Erythroblast (primary cell): ENCODE measurements at regions not wholly inside any gene's neighbourhood (a gene's known extent, or its start where the extent isn't known, plus 50 kb on each side); places are given as distances from the start of the nearest gene placed in this dataset.

Experiments
- GATA1 ChIP-seq: IDR thresholded peaks from 2 replicates; pipeline ENCODE4 v1.6.1; 2011; ENCODE audit warnings: low read depth, mild to moderate bottlenecking, control low read depth, low read length, moderate library complexity
- POLR2A ChIP-seq: IDR thresholded peaks from 2 replicates; pipeline ENCODE4 v1.6.1; 2011; ENCODE audit warnings: mild to moderate bottlenecking, low read length

DNA sequence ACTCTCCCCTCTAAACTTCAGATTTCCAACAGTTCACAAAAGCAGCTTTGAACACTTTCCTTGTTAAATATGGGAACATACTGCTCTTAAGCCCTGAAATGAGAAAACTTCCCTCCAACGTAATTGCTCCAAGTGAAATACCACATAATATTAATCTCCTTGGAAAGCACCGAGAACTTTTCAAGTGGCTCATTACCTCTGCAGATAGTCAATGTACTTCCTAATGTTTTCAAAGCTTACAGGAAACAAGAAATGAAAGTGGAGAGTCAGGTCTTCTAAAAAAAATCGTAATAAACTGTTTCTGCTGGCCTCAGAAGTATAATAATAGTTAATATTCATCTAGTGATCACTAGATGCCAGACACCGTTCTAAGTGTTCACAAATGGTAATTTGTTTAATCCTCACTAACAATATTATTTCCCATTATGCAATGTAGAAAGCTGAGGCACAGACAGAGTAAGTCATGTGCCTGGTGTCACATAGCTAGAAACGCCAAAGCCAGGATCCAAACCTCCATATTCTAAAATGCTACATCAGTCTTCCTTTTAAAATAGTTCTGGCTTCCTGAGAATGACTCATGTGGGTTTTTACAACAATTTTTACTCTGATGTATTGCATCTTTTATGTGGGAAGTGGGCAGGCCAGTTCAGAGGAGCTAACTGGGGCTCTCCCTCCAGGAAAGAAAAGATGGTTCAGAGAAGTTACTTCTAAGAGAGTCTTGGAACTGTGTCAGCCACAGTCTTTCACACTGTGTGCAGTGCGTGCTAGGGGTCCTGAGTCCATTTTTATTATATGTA lies 177.2 kb downstream of the PLPPR4 start:
- TF ChIP-seq POLR2A (no peak), GATA1 (no peak)
